ENCODE measurements at regions not wholly inside any gene's neighbourhood (a gene's known extent, or its start where the extent isn't known, plus 50 kb on each side); places are given as distances from the start of the nearest gene placed in this dataset.

DNA sequence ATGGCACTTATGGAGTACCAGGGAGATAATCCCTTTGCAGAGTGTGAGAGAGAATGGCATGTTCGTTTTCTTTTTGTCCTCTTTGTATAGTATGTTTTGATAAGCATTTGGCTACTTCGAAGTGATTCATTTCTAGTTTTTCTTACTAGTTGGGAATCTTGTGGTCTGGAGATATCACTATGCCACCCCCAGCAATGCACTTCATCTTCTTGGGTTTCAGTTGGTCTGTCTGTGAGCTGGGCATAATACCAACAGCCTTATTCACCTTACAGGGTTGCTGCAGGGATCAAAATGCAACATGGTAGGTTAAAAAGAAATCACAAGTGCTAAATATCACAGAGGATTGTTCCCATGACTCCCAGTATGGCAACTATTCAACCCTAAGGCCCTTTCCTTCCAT, 387.8 kb upstream of the CADM1 start:
- no peak for TF ChIP-seq CTCF (IDR thresholded peaks at IDR 0.05)
- no peak for TF ChIP-seq POLR2A (IDR thresholded peaks at IDR 0.05)
- TF ChIP-seq EP300 (IDR thresholded peaks at IDR 0.05): no peak
